ENCODE measurements at regions not wholly inside any gene's neighbourhood (a gene's known extent, or its start where the extent isn't known, plus 50 kb on each side); places are given as distances from the start of the nearest gene placed in this dataset.

DNA sequence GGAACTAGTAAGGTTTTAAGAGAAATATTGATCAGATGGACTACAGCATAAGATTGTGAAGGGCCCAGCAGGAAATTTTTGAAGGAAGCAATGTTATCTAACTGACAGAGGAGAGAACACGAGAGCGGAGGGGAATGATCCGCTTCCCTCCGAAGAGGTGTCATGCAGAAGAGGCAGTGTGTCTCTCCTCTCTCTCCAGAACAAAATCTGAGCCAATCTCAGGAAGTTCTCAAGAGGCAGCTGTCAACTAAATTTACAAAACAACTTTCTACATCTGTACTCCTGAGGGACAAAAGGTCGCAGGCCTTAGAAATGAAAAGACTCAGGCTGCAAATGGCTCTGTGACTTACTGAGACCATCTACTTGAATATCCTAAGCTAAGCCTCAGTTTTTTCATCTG is 224.6 kb upstream of the CDH5 start:
- TF ChIP-seq TCF12 (IDR thresholded peaks at IDR 0.05; ENCODE audit: low read depth) (no peak), TEAD4 (IDR thresholded peaks at IDR 0.05) (no peak), FOXM1 (IDR thresholded peaks at IDR 0.05; ENCODE audit: borderline replicate concordance, low read depth) (no peak), TAF1 (IDR thresholded peaks at IDR 0.05; ENCODE audit: low read depth) (no peak), CREB1 (IDR thresholded peaks at IDR 0.05; ENCODE audit: low read depth) (no peak), CEBPB (IDR thresholded peaks at IDR 0.05) (no peak), RAD21 (IDR thresholded peaks at IDR 0.05; ENCODE audit: low read depth) (no peak), YY1 (IDR thresholded peaks at IDR 0.05; ENCODE audit: low read depth) (no peak), EP300 (IDR thresholded peaks at IDR 0.05; ENCODE audit: borderline replicate concordance) (no peak), MAX (IDR thresholded peaks at IDR 0.05) (no peak), EGR1 (IDR thresholded peaks at IDR 0.05) (no peak)
- TF ChIP-seq, protein P1, sequence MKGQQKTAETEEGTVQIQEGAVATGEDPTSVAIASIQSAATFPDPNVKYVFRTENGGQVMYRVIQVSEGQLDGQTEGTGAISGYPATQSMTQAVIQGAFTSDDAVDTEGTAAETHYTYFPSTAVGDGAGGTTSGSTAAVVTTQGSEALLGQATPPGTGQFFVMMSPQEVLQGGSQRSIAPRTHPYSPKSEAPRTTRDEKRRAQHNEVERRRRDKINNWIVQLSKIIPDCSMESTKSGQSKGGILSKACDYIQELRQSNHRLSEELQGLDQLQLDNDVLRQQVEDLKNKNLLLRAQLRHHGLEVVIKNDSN (IDR thresholded peaks at IDR 0.05): no peak
- TF ChIP-seq, protein P2, sequence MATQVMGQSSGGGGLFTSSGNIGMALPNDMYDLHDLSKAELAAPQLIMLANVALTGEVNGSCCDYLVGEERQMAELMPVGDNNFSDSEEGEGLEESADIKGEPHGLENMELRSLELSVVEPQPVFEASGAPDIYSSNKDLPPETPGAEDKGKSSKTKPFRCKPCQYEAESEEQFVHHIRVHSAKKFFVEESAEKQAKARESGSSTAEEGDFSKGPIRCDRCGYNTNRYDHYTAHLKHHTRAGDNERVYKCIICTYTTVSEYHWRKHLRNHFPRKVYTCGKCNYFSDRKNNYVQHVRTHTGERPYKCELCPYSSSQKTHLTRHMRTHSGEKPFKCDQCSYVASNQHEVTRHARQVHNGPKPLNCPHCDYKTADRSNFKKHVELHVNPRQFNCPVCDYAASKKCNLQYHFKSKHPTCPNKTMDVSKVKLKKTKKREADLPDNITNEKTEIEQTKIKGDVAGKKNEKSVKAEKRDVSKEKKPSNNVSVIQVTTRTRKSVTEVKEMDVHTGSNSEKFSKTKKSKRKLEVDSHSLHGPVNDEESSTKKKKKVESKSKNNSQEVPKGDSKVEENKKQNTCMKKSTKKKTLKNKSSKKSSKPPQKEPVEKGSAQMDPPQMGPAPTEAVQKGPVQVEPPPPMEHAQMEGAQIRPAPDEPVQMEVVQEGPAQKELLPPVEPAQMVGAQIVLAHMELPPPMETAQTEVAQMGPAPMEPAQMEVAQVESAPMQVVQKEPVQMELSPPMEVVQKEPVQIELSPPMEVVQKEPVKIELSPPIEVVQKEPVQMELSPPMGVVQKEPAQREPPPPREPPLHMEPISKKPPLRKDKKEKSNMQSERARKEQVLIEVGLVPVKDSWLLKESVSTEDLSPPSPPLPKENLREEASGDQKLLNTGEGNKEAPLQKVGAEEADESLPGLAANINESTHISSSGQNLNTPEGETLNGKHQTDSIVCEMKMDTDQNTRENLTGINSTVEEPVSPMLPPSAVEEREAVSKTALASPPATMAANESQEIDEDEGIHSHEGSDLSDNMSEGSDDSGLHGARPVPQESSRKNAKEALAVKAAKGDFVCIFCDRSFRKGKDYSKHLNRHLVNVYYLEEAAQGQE (IDR thresholded peaks at IDR 0.05; ENCODE audit: low read depth): no peak

Measured in Ishikawa (cell line).